K562 (cell line): ENCODE measurements at regions not wholly inside any gene's neighbourhood (a gene's known extent, or its start where the extent isn't known, plus 50 kb on each side); places are given as distances from the start of the nearest gene placed in this dataset.
A peak's percentile ranks its signal among the peaks of the same experiment; 100 is the strongest.

Experiments used
- ATF1 ChIP-seq, 2 experiments: fragments of 450-650 bp in 1 of 2; IDR thresholded peaks; 2 replicates each; pipeline ENCODE4 v1.6.1; 2016; ENCODE audit warnings: missing compliant biosample characterization in 1 of 2, missing genetic modification characterization in 1 of 2
- BRCA1 ChIP-seq, 2 experiments: fragments of 450-650 bp in 1 of 2; sonication (generic) in 1 of 2; formaldehyde crosslinking in 1 of 2; IDR thresholded peaks; 2 replicates each; pipeline versions ENCODE4 v1.5.0 to v1.6.1; 2017 to 2020; ENCODE audit warnings: mild to moderate bottlenecking in 1 of 2, missing genetic modification reagents in 1 of 2
- CEBPB ChIP-seq: fragments of 450-650 bp; IDR thresholded peaks from 2 replicates; pipeline ENCODE4 v1.6.1; 2016; ENCODE audit warnings: missing genetic modification characterization, missing compliant biosample characterization
- CREBBP ChIP-seq: IDR thresholded peaks from one replicate; pipeline ENCODE4 v1.6.1; 2012; ENCODE audit warnings: low read depth, mild to moderate bottlenecking, control low read depth, inconsistent platforms, low read length
- HLTF ChIP-seq: fragments of 450-650 bp; IDR thresholded peaks from 2 replicates; pipeline ENCODE4 v1.6.1; 2016
- MAZ ChIP-seq, 2 experiments: fragments of 450-650 bp in 1 of 2; sonication (generic) in 1 of 2; formaldehyde crosslinking; IDR thresholded peaks in 1 of 2; conservative IDR thresholded peaks in 1 of 2; 2 replicates each; pipeline versions ENCODE4 v1.4.0 to v1.5.0; 2020; ENCODE audit warnings: mild to moderate bottlenecking in 1 of 2, missing genetic modification reagents in 1 of 2
- MEIS2 ChIP-seq: fragments of 450-650 bp; IDR thresholded peaks from 2 replicates; pipeline ENCODE4 v1.6.1; 2014; ENCODE audit warnings: mild to moderate bottlenecking; ENCODE audit not compliant: partially characterized antibody
- MYC ChIP-seq, 2 experiments: fragments of 250-450 bp in 1 of 2; sonication (Bioruptor Pico) in 1 of 2; IDR thresholded peaks; 2 replicates each; pipeline versions ENCODE4 v1.5.1 to v1.6.1; 2012 to 2021; ENCODE audit warnings: low read depth in 2 of 2, borderline replicate concordance in 1 of 2, improper control_type of control experiment in 1 of 2, low read length in 1 of 2, mild to moderate bottlenecking in 1 of 2, moderate library complexity in 1 of 2
- NUFIP1 ChIP-seq: fragments of 450-650 bp; IDR thresholded peaks from 2 replicates; pipeline ENCODE4 v1.6.1; 2018; ENCODE audit not compliant: partially characterized antibody
- PURB ChIP-seq: sonication (generic); formaldehyde crosslinking; IDR thresholded peaks from 2 replicates; pipeline ENCODE4 v1.9.0; 2021; ENCODE audit warnings: low read depth, mild to moderate bottlenecking, missing genetic modification reagents
- RBM22 ChIP-seq: fragments of 200-400 bp; formaldehyde crosslinking; IDR thresholded peaks from 2 replicates; pipeline ENCODE4 v1.6.1; 2018; ENCODE audit warnings: low read length, low read depth; ENCODE audit not compliant: poor library complexity, severe bottlenecking
- SMARCE1 ChIP-seq: fragments of 450-650 bp; IDR thresholded peaks from 2 replicates; pipeline ENCODE4 v1.7.1; 2016; ENCODE audit warnings: mild to moderate bottlenecking
- SP1 ChIP-seq: sonication (generic); formaldehyde crosslinking; IDR thresholded peaks from 2 replicates; pipeline ENCODE4 v1.8.1; 2022; ENCODE audit warnings: mild to moderate bottlenecking, missing genetic modification reagents
- SPI1 ChIP-seq: IDR thresholded peaks from 2 replicates; pipeline ENCODE4 v1.6.1; 2011; ENCODE audit warnings: low read depth, low read length, control low read depth, borderline replicate concordance
- SRF ChIP-seq, 2 experiments: fragments of 250-450, 450-650 bp in 1 of 2; sonication (Bioruptor Pico) in 1 of 2; sonication (generic) in 1 of 2; formaldehyde crosslinking; IDR thresholded peaks; 2 replicates each; pipeline versions ENCODE4 v1.5.0 to v1.5.1; 2020 to 2022; ENCODE audit warnings: mild to moderate bottlenecking in 1 of 2, missing genetic modification reagents in 1 of 2
- TCFL5 ChIP-seq: fragments of 250-450 bp; sonication (Bioruptor Pico); conservative IDR thresholded peaks from 2 replicates; pipeline ENCODE4 v1.6.1; 2021; ENCODE audit warnings: mild to moderate bottlenecking, moderate library complexity, matching md5 sums
- ZNF175 ChIP-seq: fragments of 200-800 bp; sonication (Bioruptor generic); IDR thresholded peaks from 2 replicates; pipeline ENCODE4 v1.6.1; 2016; ENCODE audit warnings: low read depth, mild to moderate bottlenecking, missing genetic modification characterization, missing compliant biosample characterization
- TF ChIP-seq, protein P1 (sequence below): fragments of 450-650 bp; IDR thresholded peaks from 2 replicates; pipeline ENCODE4 v1.6.1; 2016; ENCODE audit warnings: mild to moderate bottlenecking, moderate library complexity

DNA sequence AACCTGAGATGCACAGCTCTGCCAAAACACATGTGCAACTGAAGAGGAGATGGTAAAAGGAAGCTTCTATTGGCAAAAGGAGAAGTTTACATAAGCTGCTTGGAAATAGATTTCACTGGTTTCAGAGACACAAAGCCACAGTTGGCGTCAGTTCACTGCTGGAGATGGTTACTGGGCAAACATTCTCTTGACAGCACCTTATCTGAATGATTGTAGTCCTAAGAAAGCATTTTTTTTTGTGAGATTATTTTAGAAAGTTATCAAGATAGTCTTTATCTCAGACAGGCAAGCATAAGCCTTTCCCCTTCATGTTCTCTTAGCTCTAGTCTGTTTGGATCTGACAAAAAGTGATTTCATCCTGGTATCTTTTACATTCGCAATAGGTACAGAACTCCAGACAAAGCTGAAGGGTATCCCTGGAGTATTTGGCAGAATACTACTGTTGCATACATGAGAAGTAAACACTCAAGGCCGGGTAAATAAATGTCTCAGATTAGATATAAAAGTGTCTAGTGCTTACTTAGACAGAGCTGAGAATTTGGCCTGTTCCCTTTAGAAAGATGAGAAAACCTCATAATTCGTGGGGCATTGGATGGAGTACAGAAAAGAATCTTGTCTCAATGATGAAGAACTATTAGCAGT is 1668.0 kb upstream of the NUDT12 start (continued):
- TF ChIP-seq NUFIP1: no peak
- TF ChIP-seq MEIS2: peak; percentile 48
- TF ChIP-seq CREBBP: no peak
- TF ChIP-seq CEBPB: no peak
- no peak for TF ChIP-seq SP1 (CRISPR knock-in tag)
- no peak for TF ChIP-seq SRF (CRISPR knock-in tag; IDR thresholded peaks at IDR 0.05)
- no peak for TF ChIP-seq RBM22
- TF ChIP-seq, protein P1, sequence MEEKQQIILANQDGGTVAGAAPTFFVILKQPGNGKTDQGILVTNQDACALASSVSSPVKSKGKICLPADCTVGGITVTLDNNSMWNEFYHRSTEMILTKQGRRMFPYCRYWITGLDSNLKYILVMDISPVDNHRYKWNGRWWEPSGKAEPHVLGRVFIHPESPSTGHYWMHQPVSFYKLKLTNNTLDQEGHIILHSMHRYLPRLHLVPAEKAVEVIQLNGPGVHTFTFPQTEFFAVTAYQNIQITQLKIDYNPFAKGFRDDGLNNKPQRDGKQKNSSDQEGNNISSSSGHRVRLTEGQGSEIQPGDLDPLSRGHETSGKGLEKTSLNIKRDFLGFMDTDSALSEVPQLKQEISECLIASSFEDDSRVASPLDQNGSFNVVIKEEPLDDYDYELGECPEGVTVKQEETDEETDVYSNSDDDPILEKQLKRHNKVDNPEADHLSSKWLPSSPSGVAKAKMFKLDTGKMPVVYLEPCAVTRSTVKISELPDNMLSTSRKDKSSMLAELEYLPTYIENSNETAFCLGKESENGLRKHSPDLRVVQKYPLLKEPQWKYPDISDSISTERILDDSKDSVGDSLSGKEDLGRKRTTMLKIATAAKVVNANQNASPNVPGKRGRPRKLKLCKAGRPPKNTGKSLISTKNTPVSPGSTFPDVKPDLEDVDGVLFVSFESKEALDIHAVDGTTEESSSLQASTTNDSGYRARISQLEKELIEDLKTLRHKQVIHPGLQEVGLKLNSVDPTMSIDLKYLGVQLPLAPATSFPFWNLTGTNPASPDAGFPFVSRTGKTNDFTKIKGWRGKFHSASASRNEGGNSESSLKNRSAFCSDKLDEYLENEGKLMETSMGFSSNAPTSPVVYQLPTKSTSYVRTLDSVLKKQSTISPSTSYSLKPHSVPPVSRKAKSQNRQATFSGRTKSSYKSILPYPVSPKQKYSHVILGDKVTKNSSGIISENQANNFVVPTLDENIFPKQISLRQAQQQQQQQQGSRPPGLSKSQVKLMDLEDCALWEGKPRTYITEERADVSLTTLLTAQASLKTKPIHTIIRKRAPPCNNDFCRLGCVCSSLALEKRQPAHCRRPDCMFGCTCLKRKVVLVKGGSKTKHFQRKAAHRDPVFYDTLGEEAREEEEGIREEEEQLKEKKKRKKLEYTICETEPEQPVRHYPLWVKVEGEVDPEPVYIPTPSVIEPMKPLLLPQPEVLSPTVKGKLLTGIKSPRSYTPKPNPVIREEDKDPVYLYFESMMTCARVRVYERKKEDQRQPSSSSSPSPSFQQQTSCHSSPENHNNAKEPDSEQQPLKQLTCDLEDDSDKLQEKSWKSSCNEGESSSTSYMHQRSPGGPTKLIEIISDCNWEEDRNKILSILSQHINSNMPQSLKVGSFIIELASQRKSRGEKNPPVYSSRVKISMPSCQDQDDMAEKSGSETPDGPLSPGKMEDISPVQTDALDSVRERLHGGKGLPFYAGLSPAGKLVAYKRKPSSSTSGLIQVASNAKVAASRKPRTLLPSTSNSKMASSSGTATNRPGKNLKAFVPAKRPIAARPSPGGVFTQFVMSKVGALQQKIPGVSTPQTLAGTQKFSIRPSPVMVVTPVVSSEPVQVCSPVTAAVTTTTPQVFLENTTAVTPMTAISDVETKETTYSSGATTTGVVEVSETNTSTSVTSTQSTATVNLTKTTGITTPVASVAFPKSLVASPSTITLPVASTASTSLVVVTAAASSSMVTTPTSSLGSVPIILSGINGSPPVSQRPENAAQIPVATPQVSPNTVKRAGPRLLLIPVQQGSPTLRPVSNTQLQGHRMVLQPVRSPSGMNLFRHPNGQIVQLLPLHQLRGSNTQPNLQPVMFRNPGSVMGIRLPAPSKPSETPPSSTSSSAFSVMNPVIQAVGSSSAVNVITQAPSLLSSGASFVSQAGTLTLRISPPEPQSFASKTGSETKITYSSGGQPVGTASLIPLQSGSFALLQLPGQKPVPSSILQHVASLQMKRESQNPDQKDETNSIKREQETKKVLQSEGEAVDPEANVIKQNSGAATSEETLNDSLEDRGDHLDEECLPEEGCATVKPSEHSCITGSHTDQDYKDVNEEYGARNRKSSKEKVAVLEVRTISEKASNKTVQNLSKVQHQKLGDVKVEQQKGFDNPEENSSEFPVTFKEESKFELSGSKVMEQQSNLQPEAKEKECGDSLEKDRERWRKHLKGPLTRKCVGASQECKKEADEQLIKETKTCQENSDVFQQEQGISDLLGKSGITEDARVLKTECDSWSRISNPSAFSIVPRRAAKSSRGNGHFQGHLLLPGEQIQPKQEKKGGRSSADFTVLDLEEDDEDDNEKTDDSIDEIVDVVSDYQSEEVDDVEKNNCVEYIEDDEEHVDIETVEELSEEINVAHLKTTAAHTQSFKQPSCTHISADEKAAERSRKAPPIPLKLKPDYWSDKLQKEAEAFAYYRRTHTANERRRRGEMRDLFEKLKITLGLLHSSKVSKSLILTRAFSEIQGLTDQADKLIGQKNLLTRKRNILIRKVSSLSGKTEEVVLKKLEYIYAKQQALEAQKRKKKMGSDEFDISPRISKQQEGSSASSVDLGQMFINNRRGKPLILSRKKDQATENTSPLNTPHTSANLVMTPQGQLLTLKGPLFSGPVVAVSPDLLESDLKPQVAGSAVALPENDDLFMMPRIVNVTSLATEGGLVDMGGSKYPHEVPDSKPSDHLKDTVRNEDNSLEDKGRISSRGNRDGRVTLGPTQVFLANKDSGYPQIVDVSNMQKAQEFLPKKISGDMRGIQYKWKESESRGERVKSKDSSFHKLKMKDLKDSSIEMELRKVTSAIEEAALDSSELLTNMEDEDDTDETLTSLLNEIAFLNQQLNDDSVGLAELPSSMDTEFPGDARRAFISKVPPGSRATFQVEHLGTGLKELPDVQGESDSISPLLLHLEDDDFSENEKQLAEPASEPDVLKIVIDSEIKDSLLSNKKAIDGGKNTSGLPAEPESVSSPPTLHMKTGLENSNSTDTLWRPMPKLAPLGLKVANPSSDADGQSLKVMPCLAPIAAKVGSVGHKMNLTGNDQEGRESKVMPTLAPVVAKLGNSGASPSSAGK: no peak
- no peak for TF ChIP-seq BRCA1 (IDR thresholded peaks at IDR 0.05)
- TF ChIP-seq BRCA1 (CRISPR knock-in tag; IDR thresholded peaks at IDR 0.05): no peak
- TF ChIP-seq MAZ (CRISPR knock-in tag; conservative IDR thresholded peaks at IDR 0.05 in 1 of 2, IDR thresholded peaks at IDR 0.05 in 1 of 2): no peak
- TF ChIP-seq PURB (CRISPR knock-in tag): no peak
- TF ChIP-seq MYC (IDR thresholded peaks at IDR 0.05; ENCODE audit: low read depth, low read length): no peak
- no peak for TF ChIP-seq MYC (CRISPR knock-in tag; IDR thresholded peaks at IDR 0.05; ENCODE audit: borderline replicate concordance, low read depth)
- no peak for TF ChIP-seq HLTF
- no peak for TF ChIP-seq TCFL5 (CRISPR knock-in tag)
- TF ChIP-seq ATF1 (CRISPR knock-in tag; IDR thresholded peaks at IDR 0.05): no peak
- no peak for TF ChIP-seq ATF1 (tag; IDR thresholded peaks at IDR 0.05)
- TF ChIP-seq SMARCE1: peak; percentile 51; the same call in 1 of the 2 replicates
- no peak for TF ChIP-seq ZNF175
- TF ChIP-seq SPI1: no peak
